HT1080 (cell line): ENCODE measurements at regions not wholly inside any gene's neighbourhood (a gene's known extent, or its start where the extent isn't known, plus 50 kb on each side); places are given as distances from the start of the nearest gene placed in this dataset.

Experiments
- DNase-seq: peaks from one replicate; pipeline ENCODE4 v3.0.0-alpha.2; 2015; ENCODE audit warnings: low read depth

- DNase-seq: no peak
Observed at GRCh38 chr4:4808086-4808485, 51.4 kb upstream of the MSX1 start.

GRCh38 chr4:4805887-4806286, 53.6 kb upstream of the MSX1 start:
- no peak for DNase-seq

GRCh38 chr4:4803912-4804296, 55.6 kb upstream of the MSX1 start:
- no peak for DNase-seq

- DNase-seq: no peak
Observed at GRCh38 chr4:4803216-4803911, 56.1 kb upstream of the MSX1 start.

- peak; percentile 37 for DNase-seq
Observed at GRCh38 chr4:4800646-4801408, 58.6 kb upstream of the MSX1 start.

GRCh38 chr4:4794421-4794820, 65.0 kb upstream of the MSX1 start:
- no peak for DNase-seq

GRCh38 chr4:4792466-4792865, 67.0 kb upstream of the MSX1 start:
- no peak for DNase-seq

GRCh38 chr4:4791299-4792111, 68.0 kb upstream of the MSX1 start:
- peak; percentile 34 for DNase-seq

GRCh38 chr4:4789462-4789861, 70.0 kb upstream of the MSX1 start:
- DNase-seq: no peak

GRCh38 chr4:4788573-4788972, 70.9 kb upstream of the MSX1 start:
- DNase-seq: no peak

- no peak for DNase-seq
Observed at GRCh38 chr4:4787421-4787820, 72.0 kb upstream of the MSX1 start.

- no peak for DNase-seq
Observed at GRCh38 chr4:4784379-4784778, 75.1 kb upstream of the MSX1 start.

GRCh38 chr4:4783847-4784246, 75.6 kb upstream of the MSX1 start:
- no peak for DNase-seq

- no peak for DNase-seq
Observed at GRCh38 chr4:4782969-4783368, 76.5 kb upstream of the MSX1 start.

- peak; percentile 70 for DNase-seq
Observed at GRCh38 chr4:4781936-4782707, 77.3 kb upstream of the MSX1 start.

GRCh38 chr4:4780729-4781244, 78.7 kb upstream of the MSX1 start:
- peak; percentile 65 for DNase-seq

- no peak for DNase-seq
Observed at GRCh38 chr4:4779486-4779885, 80.0 kb upstream of the MSX1 start.

- DNase-seq: no peak
Observed at GRCh38 chr4:4779054-4779453, 80.4 kb upstream of the MSX1 start.

- DNase-seq: no peak
Observed at GRCh38 chr4:4778554-4778953, 80.9 kb upstream of the MSX1 start.

GRCh38 chr4:4776934-4777333, 82.5 kb upstream of the MSX1 start:
- DNase-seq: no peak

GRCh38 chr4:4776335-4776734, 83.1 kb upstream of the MSX1 start:
- DNase-seq: no peak
